Left hindlimb (tissue), 1 donor: ENCODE measurements at regions not wholly inside any gene's neighbourhood (a gene's known extent, or its start where the extent isn't known, plus 50 kb on each side); places are given as distances from the start of the nearest gene placed in this dataset.

ENCODE experiments used
- DNase-seq: peaks from one replicate; pipeline ENCODE4 v3.0.0-alpha.2; 2018

DNA sequence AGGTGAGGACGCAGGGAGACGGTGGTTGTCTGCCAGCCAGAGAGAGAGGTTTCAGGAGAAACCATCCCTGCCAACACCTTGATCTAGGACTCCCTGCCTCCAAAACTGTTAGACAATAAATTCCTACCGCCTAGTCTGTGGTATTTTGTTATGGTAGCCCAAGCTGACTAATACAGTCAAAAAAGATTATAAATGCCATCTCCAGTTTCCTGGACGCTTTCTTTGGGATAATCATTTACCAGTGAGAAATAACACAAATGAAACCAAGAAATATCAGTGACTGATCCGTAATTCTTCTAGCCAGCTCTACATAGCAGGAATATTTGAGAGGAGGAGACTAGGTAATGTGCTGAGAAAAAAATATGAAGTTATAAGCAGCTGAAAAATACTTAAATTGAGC is 707.8 kb upstream of the LMCD1 start:
- DNase-seq = no peak

DNA sequence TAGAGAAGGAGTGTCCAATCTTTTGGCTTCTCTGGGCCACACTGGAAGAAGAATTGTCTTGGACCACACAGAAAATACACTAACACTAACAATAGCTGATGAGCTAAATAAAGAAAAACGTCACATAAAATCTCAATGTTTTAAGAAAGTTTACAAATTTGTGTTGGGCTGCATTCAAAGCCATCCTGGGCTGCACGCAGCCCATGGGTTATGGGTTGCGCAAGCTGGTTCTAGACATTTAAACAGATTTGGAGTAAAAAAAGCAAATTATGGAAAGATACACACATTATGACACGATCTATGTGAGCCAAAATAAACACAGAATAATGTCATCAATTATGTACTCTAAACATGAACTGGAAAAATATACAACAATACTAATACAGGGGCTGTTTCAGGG is 703.3 kb upstream of the LMCD1 start:
- DNase-seq = no peak

DNA sequence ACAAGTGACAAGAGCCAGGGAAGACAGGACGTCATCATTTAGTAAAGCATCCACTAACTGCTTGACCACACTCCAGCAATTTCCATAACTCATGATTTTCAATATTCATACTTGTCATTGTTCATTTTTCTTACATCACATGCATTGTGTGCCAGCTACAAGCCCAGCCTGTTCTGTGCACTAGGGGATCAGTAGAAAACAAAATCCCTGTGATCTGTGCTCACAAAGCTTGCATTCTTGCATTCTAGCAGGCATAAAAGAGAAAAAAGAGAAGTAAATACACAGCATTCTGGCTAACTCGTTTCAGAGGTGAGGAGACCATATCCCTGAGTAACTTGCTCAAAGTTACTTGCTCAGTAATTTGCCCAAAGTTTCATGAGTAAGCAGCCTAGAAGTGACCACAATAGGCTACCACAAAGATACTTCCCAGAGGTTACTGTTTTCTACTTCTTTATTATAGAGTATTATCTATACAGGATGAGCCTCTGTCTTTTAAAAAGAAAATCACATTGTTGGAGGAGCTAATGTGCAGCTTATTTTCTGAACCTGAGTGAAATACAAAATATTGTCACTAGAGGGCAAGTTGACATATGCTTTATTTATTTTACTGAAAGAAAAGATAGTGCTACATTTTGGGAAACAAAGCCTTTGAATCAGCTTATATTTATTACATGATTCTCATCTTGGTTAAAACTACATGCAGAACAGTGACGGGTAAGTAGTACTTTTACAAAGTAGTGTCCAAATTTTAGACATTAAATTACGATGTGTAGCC is 701.4 kb upstream of the LMCD1 start:
- no peak for DNase-seq

DNA sequence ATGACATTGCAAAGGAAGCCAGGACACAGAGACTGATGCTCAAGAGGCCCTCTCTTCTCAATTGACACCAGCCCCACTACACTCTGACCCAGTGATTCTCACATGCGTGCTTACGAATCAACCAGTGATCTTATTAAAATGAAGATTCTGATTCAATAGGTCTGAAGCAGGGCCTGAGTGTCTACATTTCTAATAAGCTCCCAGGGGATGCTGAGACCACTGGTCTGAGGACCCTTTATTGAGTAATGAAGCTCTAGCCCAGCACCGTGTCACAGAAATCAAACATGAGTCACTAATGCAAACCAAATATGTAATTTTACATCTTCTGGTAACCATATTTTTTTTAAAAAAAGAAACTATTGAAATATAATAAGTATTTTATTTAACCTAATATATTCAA is 689.1 kb upstream of the LMCD1 start:
- no peak for DNase-seq

DNA sequence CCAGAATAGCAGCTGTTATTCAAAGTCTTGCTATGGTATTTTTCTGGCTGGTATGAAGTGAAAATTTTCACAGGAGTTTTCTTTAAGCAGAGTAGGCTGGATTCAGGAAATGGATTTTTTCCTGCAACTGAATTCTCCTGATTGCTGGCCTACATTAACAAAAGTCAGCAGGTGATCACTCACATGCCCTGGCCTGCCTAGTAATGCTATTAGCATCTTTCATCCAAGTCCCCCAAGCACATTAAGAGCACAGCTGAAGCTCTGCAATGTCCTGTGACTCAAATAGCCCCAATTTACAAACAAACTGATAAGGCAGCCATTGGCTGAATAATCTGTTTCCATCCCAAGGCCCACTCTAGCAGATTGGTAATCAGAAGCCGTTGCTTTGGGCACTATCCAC is 688.3 kb upstream of the LMCD1 start:
- DNase-seq = no peak

DNA sequence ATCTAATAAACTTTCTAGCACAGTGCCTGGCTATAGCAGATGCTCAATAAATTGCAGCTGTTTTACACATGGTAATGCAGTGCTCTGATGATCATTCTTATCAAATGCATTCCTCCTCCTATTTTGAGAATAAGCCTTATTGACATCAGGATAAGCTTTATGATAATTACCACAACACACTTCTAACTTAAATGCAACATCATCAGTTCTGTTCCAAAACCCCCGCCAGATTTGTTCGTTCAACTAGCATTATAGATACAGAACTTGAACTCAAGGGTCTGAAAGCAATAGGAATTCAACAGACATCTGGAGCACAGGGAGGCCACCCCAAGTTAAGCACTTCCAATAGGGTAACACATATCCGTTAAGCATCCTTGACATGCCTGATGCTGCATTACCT is 684.4 kb upstream of the LMCD1 start:
- DNase-seq = no peak

DNA sequence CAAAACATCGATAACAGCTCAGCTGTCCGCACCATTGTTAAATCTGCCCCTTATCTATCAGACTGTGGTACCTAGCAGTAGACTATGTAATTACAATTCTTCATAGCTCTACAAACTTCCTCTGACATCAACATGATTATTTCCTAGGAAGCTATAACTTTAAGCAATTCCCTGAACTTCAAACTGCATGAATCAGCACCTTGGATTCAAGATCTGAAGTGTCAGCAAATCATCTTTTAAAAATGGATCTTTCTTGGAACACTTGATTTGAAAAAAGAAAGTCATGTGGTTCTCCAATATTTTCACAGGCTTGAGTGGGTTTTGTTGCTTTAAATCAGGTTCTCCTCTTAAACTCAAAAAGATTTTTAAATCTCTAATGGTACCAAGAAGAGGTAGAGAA is 680.7 kb upstream of the LMCD1 start:
- DNase-seq = no peak

DNA sequence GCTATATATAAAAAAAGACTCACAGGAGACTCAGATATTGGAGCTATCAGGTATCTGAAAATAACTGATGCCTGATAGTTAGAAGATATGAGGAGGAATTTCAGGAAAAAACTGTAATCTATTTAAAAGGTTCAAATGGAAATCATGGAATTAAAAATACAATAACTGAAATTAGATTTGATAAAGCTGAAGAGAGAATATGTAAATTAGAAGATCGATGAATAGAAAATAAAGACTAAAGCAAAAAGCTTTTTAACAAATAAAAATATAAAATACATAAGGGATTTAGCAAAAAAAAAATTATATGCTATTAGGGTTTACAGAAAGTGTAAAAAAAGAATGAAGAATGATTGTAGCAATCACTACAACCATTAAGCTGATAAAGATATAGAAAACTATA is 679.8 kb upstream of the LMCD1 start:
- no peak for DNase-seq

DNA sequence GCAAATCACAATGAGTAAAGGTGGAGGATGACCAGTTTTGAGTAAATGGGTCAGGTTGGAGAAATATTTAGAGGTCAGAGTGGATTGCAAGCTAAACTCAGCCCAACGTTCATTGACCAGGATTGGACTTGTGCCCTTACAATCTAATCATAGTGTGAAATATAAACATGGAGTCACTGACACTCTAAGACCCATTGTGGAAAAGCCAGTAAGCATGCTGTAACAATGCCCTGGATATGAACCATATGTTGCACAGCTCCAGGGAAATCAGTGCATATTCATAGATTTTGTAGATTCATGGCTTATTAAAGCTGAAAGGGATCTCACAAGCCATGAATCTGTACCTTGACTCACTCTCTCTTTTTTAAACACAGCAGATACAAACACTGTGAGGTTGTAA is 660.2 kb upstream of the LMCD1 start:
- DNase-seq = no peak

DNA sequence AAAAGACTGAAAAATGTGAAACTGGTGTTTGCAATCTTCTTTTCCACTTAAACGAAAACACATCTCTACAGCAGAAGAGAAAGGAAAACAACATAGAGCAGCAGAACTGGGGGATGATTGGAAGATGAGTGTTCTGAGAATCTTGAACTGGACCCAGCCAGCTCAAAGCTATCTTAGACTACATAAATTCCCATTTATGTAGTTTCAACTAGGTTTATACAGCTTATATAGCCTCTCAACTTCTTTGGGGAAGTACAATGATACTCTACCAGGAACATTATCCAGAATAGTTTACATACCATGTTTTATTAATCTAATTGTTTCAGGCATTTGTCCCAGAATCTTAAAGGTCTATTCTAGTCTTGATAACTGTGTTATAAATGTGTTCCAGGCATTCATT is 658.2 kb upstream of the LMCD1 start:
- no peak for DNase-seq

DNA sequence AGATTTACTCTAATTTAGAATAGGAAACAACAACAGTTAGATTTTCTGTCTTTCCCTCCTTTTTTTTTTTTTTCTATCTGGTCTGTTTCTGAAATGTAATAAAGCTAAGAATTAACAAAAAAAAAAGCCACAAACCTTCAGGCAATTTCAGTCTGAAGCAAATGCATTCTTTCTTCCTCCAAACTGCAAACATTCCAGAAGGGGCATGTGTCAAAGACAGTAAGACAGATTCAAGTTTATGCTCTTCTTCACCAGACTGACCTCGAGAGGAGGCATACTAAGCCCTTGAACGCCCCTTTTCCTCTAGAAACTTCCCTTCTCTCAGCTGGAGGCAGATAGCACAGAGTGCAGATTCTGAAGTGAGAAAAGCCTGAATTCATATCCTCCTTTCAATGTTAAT is 654.6 kb upstream of the LMCD1 start:
- DNase-seq = no peak

DNA sequence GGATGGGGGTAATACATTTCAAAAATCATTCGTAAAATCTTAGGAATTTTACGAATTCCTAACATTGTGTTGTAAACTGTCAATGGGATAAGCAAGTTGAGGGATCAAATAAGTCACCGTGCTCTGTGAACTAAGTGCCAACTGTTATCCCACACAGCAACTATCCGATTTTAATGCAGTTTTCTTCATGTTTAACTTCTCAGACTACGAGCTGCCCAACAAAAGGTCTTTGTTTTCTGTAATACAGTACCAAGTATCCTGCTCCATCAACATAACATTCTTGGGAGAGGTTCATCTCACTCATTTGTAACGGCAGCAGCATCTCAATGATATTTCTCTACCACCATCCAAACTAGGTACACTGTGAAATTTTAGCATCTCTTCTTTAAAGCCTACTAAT is 654.1 kb upstream of the LMCD1 start:
- DNase-seq = no peak

DNA sequence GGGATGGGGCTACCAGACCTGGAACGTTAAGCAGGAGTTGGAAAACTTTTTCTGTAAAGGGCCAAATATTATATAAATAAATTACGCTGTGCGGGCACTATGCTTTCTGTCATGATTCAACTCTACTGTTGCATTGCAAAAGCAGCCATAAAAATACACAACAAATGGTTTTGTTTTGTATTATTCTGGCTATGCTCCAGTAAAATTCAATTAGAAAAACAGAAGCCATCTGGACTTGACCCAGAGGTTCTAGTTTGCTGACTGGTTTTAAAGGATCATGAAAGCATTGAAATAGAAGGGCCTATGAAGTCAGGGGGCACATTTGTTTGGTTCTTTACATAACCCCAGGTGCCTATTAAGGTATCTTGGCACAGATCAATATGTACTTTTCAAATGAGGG is 647.4 kb upstream of the LMCD1 start:
- DNase-seq = no peak

DNA sequence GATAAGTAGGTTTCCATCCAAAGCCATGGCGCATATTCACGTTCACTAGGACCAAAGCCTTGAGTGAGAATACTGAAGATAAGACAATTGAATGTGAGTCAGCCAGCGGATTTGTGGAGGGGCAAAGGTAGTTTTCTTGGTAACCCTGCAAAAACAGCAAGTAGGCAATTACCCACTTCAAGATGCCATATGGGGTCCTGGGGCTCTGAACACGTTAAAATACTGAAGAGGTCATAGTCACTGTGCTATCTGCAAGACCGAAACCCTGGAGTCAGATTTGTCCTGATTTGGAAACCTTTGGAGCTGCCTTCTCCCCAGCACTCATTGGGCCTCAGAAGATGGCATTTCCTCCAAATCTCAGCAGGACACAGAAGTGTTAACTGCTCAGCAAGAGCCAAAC is 646.9 kb upstream of the LMCD1 start:
- no peak for DNase-seq

DNA sequence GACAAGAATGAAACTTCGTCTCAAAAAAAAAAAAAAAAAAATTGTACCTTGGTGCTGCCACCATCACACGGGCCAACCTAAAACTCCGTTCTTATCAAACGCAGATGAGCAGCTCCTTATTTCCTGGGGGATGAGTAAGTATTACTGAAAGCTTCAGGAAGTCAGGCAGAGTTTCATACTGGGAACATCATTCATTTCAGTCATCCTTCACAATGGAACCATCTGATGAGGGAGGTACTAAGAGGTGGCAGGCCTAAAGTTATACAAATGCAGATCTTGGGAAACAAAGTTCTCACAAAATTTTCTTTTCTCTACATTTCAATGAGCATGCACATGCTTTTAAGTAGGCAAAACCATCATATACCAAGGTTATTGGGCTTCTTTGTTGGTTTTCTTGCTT is 636.0 kb upstream of the LMCD1 start:
- DNase-seq = no peak

DNA sequence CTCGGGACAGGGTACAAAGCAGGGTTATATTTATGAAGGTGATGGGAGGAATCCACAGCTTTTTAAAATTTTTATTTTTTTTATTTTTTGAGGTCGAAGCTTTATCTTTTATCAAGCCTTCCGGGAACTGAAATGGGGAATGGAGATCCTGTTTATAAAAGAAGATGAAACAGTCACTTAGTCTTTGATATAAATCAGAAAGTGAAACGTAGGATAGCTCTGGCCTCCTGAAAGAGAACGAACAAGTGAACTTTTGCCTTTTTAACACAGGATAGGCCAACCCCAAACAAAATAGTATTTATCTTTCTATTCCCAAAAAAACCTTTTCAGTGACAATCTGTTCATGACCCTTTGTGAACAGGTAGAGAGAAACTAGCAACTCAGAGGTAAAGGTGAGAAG is 634.0 kb upstream of the LMCD1 start:
- no peak for DNase-seq

DNA sequence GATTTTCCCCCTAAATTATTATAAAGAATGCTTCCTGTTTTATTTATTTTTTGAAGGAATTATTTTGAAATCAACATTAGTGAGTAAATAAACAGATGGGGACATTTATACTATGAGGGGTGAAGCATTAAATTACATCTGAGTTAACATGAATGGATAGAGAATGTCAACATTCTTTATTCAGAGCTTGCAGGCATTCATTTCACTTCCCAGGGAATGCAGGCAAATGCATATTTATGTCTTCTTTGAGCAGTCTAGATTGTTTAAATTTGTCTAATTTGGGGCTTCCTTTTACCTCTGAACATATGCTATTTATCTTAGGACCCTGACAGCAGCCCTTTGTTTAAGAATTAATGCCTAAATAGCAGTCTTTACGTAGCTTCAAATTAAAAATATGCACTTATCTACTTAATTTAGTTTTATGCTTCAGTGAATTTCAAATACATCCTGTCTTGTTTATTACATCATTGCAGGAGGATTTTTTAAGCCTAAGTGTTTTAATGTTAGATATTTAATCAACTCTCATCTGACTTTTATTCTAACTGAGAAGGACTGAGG is 630.5 kb upstream of the LMCD1 start:
- no peak for DNase-seq

DNA sequence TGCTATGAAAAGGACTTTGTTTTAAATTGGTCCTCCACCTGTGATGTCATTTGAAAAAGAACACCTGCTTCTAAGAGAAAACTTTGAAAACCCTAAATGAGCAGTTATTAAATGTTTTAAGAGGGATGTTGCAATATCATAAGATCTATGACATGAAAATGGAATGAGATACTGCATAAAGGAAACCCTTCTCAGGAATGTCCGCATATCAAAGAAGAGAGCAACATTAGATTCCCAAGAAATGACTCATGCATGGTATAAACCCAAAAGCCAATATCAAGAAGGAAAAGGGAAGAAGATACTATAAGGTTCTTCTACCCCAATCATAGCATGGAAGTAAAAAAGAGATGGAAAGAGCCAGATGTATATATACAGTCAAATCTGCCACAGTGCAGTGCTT is 627.5 kb upstream of the LMCD1 start:
- no peak for DNase-seq

DNA sequence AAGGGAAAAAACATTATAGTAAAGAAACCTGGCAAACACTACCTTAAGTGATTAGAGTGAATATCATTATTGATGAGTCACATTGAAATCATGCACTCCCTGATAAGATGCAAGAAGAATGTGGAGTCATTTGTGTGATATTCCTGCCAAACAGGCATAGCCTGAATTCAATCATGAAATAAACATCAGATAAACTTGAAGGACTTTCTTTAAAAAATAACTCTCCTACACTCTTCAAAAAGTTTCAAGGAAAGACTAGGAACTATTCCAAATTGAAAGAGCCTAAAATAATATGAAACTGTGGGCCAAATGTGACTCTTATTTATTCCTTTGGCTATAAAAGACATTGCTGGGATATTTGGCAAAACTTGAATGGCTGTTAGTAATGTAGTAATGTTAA is 625.7 kb upstream of the LMCD1 start:
- DNase-seq = no peak

DNA sequence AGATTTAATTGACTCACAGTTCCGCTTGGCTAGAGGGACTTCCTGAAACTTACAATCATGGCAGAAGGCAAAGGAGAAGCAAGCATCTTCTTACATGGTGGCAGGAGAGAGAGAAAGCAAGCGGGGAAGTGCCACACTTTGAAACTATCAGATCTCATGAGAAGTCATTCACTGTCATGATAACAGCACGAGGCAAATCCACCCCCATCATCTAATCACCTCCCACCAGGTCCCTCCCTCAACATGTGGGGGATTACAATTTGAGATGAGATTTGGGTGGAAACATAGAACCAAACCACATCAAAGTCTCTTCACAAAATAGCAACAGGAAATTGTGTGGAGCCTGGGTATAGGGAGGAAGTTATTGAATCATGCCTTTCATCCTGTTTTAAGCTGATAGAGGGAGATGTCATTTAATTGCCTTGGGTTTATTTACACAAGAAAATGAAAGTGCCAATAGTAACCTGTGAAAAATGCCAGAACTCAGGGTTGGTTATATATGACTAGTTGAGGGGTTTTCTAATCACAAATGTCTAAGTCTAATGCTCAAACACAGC is 624.8 kb upstream of the LMCD1 start:
- DNase-seq = no peak

DNA sequence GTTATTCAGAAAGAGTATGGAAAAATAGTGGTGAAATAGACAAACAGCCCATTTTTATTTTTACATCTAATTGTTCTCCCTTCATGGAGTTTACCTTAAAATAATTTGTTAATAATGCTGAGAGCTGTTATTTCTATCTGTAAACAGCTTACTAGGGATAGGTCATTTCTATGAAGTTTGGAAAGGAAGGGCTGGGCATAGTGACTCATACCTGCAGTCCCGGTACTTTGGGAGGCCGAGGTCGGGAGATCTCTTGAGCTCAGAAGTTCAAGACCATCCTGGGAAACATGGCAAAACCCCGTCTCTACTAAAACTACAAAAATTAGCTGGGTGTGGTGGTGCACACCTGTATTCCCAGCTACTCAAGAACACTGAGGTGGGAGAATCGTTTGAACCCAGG is 624.3 kb upstream of the LMCD1 start:
- no peak for DNase-seq

DNA sequence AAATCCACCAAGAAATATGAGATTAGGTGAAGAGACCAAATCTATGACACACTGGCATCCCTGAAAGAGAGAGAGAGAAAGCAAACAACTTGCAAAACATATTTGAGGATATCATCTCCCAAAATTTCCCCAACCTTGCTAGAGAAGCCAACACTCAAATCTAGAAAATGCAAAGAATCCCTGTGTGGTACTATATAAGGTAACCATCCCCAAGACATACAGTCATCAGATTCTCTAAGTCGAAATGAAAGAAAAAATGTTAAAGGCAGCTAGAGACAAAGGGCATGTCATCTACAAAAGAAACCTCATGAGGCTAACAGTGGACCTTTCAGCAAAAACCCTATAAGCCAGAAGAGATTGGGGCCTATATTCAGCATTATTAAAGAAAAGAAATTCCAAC is 622.1 kb upstream of the LMCD1 start:
- DNase-seq = no peak

DNA sequence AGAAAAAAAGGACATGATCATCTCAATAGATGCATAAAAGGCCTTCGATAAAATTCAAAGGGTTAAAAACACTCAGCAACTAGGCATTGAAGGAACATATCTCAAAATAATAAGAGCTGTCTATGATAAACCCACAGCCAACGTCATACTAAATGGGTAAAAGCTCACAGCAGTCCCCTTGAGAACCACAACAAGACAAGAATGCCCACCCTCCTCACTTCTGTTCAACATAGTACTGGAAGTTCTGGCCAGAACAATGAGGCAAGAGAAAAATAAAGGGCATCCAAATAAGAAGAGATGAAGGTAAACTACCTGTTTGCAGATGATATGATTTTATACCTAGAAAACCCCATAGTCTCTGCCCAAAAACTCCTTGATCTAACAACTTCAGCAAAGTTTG is 619.7 kb upstream of the LMCD1 start:
- no peak for DNase-seq

DNA sequence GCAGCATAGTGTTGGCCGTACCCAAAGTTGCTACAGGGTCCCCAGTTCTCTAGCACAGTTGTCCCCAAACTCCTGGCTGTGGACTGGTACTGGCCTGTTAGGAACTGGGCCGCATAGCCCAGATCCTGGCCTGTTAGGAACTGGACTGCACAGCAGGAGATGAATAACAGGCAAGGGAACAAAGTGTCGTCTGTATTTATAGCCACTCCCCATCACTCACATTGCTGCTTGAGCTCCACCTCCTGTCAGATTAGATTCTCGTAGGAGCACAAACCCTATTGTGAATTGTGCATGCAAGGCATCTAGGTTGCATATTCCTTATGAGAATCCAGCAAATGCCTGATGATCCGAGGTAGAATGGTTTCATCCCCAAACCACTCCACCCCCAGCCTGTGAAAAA is 604.0 kb upstream of the LMCD1 start:
- DNase-seq = no peak

DNA sequence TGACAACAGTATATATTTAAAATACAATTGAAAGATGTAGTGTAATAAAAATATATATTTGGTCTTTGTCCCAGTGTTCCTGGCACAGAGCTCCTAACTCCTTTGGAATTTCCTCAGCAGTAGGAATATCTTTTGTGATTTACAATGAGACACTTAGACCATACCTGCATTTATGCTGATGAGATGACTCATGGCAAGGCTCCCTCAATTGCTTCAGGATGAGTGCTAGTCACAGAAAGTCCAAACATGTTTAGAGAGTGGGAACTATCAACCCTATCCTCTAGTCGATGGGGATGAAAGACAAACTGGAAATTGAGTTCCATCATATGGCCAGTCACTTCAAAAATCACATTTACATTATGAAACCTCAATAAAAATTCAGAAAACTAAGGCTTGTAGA is 588.3 kb upstream of the LMCD1 start:
- DNase-seq = no peak
